ENCODE measurements at regions not wholly inside any gene's neighbourhood (a gene's known extent, or its start where the extent isn't known, plus 50 kb on each side); places are given as distances from the start of the nearest gene placed in this dataset.

DNA sequence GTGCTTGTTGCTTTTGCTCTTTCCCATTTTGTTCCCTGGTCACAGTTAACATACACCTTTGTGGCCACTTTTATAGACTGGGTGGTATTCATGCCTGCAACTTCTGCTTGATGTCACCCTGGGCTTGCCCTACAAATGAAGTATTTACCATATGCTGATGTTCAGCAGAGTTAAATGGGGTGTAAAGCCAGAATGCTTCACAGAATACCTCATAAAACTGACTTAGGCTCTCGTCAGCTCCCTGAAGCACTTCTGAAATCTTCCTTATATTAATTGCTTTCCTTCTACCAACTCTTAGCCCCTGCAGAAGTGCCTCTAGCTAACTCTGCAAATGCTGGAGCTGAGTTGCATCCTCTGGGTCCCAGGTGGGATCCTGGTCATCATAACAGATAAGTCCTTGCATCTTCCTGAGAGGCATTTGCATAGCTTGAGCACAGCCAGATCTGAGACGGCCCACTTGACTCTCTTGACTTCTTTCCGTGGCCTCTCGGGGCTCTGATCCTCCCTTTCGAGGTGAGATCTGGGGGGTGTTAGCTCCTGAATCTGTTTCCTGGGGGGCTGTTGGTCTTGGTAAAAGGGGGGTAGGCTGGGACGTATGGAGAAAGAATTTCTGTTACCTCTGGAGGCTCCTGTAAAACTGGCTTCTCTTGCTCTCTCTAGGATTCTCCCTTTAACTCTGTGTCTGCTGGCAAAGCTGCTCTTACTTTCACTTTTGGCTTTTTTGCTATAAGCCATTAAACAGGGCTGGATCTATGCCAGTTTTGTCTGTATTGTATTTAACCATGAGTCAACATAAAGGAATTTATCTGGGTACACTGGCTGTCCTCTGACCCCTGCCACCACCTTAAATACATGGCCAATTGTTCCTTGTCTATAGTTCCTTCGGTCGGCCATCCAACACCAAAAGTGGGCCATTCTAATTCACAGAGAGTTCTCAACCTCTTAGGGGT is 223.0 kb upstream of the SYNCRIP start:
- TF ChIP-seq CTCF (conservative IDR thresholded peaks at IDR 0.05): no peak
- H3K23me2 ChIP-seq (ENCODE audit: insufficient read length, low read depth, low read length, poor library complexity, severe bottlenecking): no peaks in the 10 kb centered on the region
- H3K9me3 Mint-ChIP-seq: peaks cover 4 to 10% of the 10 kb centered on the region in 2 experiments; a peak in 2 of 5 replicates
- no peak overlapping the region for H3K9ac ChIP-seq (ENCODE audit: extremely low read depth, insufficient read length, low read length)
- H3K4ac ChIP-seq (ENCODE audit: low read depth, low read length): no peak overlapping the region
- H3K14ac ChIP-seq (ENCODE audit: insufficient read depth, low read length): no peak overlapping the region
- no peaks in the 10 kb centered on the region for H3K79me1 ChIP-seq (ENCODE audit: insufficient read depth, low read depth, low read length, poor library complexity, severe bottlenecking)
- H2BK5ac ChIP-seq (ENCODE audit: insufficient read length, low read length): no peak overlapping the region
- H3K4me1 ChIP-seq (ENCODE audit: insufficient read depth, low read length): peaks cover 2% of the 10 kb centered on the region; the same call in 1 of the 2 replicates
- H4K20me1 ChIP-seq (ENCODE audit: control insufficient read depth, insufficient read depth, insufficient read length): no peaks in the 10 kb centered on the region
- no peaks in the 10 kb centered on the region for H3K79me2 ChIP-seq (ENCODE audit: insufficient read depth, low read length)
- DNase-seq: no peak
- H3K9me3 ChIP-seq (ENCODE audit: control insufficient read depth, low read depth, low read length): no peaks in the 10 kb centered on the region
- no peak overlapping the region for H2BK12ac ChIP-seq (ENCODE audit: insufficient read length, low read depth, low read length)
- WGBS (ENCODE audit: extremely low coverage, insufficient read length, low lambda C conversion rate): no CpG with 5 or more reads among the region's 8 CpGs
- no peaks in the 10 kb centered on the region; a peak in 1 of 4 replicates for H3K4me1 Mint-ChIP-seq
- no peak overlapping the region for H2AK5ac ChIP-seq (ENCODE audit: insufficient read length, low read length)
- H3K27ac ChIP-seq (ENCODE audit: insufficient read length, low read depth, low read length): no peak overlapping the region
- no peak overlapping the region for H3K4me2 ChIP-seq (ENCODE audit: insufficient read depth, insufficient read length, low read length)
- H3T11ph ChIP-seq (ENCODE audit: low read length): no peak overlapping the region
- H3K56ac ChIP-seq (ENCODE audit: insufficient read length, low read depth, low read length): no peak overlapping the region
- no peak overlapping the region for H2BK120ac ChIP-seq (ENCODE audit: low read depth, low read length, poor library complexity, severe bottlenecking)
- no peak overlapping the region for H3K18ac ChIP-seq (ENCODE audit: insufficient read length, low read depth, low read length)
- no peak overlapping the region for H4K8ac ChIP-seq (replicated peaks; ENCODE audit: insufficient read length, low read depth, low read length)
- H2BK20ac ChIP-seq (ENCODE audit: low read depth, low read length, poor library complexity, severe bottlenecking): no peak overlapping the region
- H3K4me3 Mint-ChIP-seq: no peak overlapping the region
- no peak overlapping the region for H4K5ac ChIP-seq (ENCODE audit: insufficient read length, low read depth, low read length)
- peak overlapping the region; percentile 68 for H2AFZ ChIP-seq (ENCODE audit: low read length)
- H3K36me3 Mint-ChIP-seq (ENCODE audit: insufficient read depth in 1 of 3, low read depth in 3 of 3): peaks cover 0 to 3% (median 1%) of the 10 kb centered on the region in 3 experiments; a peak in 1 of 7 replicates
- H3K23ac ChIP-seq (ENCODE audit: insufficient read length, low read depth, low read length): no peak overlapping the region
- no peak overlapping the region for H4K91ac ChIP-seq (ENCODE audit: insufficient read length, low read depth, low read length)
- H3K27me3 ChIP-seq (ENCODE audit: insufficient read depth, low read length): no peaks in the 10 kb centered on the region
- no peak overlapping the region for H3K27ac Mint-ChIP-seq
- no peak overlapping the region for H2BK15ac ChIP-seq (ENCODE audit: low read depth, low read length)
- H3K27me3 Mint-ChIP-seq (ENCODE audit: low read depth): no peaks in the 10 kb centered on the region
